ACHN (cell line): ENCODE measurements at regions not wholly inside any gene's neighbourhood (a gene's known extent, or its start where the extent isn't known, plus 50 kb on each side); places are given as distances from the start of the nearest gene placed in this dataset.
"Not testable (repeated sequence)": the region's sequence is repeated elsewhere in the genome, so short reads cannot be mapped to it uniquely, and the experiment has no call there.

ENCODE experiments used
- DNase-seq: peaks from one replicate; pipeline ENCODE4 v3.0.0-alpha.2; 2015
- in situ Hi-C: cut with HindIII; loops from 2 replicates; pipeline ENCODE4 v1.10.0; 2017; ENCODE audit warnings: low sequenced_read_pairs, low pct_ligation_motif_present, low pct_unique_long_range_greater_than_20kb

- DNase-seq, in situ Hi-C loops: not testable (repeated sequence)
Observed at GRCh38 chr16:18077910-18078309, 258.6 kb downstream of the NPIPA8 start.

GRCh38 chr16:18072161-18072560 is 264.4 kb downstream of the NPIPA8 start:
- no peak for DNase-seq

GRCh38 chr16:18069683-18070082 is 266.9 kb downstream of the NPIPA8 start:
- DNase-seq, result no peak
- in situ Hi-C loops, result no loop called here

More at GRCh38 chr16:18072161-18072560, 264.4 kb downstream of the NPIPA8 start:
- in situ Hi-C loops, result no loop called here

GRCh38 chr16:18068477-18068876 is 268.1 kb downstream of the NPIPA8 start:
- in situ Hi-C loops, result no loop called here
- DNase-seq, result no peak

DNA sequence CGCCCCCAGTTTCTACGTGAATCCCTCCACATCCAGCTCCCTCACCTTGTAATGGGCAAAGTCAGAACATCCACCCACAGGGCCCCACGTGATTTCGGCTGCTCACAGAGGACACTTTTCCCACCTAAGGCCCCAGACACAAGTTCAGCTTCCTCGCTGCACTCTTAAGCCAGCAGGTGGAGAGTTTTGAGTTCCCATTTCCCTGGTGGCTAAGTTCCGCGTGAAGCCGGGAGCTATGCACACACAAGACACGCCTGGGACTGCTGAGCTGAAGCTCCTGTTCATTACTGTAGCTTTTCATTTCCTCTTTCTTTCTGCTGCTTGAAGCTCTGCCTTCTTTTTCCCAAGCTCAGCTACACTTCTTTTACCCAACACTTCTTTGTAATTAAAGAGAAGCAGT is 273.8 kb downstream of the NPIPA8 start:
- no peak for DNase-seq
- in situ Hi-C loops, result no loop called here

DNA sequence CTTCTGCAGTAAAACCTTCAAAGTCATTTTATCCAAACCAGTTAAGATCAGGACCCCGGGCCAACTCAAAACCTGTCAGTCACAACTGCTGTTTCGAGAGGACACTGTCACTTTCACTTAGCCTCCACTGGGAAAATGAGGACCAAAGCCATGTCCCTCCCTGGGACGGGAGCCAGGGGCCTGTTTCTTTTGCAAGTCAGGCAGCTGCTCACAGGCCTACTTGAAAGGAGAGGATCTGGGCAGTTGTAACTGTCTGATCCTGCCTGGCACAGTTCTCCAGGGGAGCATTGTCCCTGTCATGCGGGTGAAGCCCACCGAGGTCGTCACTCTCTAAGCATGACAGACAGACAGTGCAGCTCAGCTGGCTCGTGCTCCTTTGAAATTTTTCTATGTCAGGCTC is 276.2 kb downstream of the NPIPA8 start:
- in situ Hi-C loops, result no loop called here

GRCh38 chr16:18059577-18059976 is 277.0 kb downstream of the NPIPA8 start:
- no peak for DNase-seq
- in situ Hi-C loops, result no loop called here

More for the DNA sequence above, 276.2 kb downstream of the NPIPA8 start:
- DNase-seq, result no peak

DNA sequence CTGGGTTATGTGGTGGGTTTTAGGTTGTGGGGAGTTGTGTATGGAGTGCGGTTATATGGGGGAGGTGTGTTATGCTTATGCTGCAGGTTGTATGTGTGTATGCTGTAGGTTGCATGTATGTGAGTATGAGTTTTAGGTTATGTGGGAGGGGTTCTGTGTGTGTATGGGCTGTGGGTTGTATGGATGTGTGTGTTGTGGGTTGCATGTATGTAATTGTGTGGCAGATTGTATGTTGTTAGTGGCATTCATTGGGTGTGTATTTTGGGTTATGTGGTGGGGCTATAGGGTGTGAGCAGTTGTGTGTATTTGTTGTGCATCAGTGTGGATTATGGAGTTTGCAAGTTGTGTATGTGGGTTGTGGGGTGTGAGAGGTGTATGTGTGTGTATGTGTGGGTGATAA is 277.4 kb downstream of the NPIPA8 start:
- in situ Hi-C loops, result no loop called here
- no peak for DNase-seq

- no peak for DNase-seq
- in situ Hi-C loops, result no loop called here
Observed at GRCh38 chr16:18055411-18055916, 281.1 kb downstream of the NPIPA8 start.

GRCh38 chr16:18050777-18051176 is 285.8 kb downstream of the NPIPA8 start:
- no peak for DNase-seq
- in situ Hi-C loops, result no loop called here

GRCh38 chr16:18050234-18050633 is 286.3 kb downstream of the NPIPA8 start:
- DNase-seq, result no peak
- in situ Hi-C loops, result no loop called here

GRCh38 chr16:18049547-18050133 is 286.9 kb downstream of the NPIPA8 start:
- in situ Hi-C loops, result no loop called here

GRCh38 chr16:18048853-18049546 is 287.5 kb downstream of the NPIPA8 start:
- in situ Hi-C loops, result no loop called here
- no peak for DNase-seq

More at GRCh38 chr16:18049547-18050133, 286.9 kb downstream of the NPIPA8 start:
- DNase-seq, result no peak

GRCh38 chr16:18047761-18048160 is 288.8 kb downstream of the NPIPA8 start:
- no peak for DNase-seq
- in situ Hi-C loops, result no loop called here

DNA sequence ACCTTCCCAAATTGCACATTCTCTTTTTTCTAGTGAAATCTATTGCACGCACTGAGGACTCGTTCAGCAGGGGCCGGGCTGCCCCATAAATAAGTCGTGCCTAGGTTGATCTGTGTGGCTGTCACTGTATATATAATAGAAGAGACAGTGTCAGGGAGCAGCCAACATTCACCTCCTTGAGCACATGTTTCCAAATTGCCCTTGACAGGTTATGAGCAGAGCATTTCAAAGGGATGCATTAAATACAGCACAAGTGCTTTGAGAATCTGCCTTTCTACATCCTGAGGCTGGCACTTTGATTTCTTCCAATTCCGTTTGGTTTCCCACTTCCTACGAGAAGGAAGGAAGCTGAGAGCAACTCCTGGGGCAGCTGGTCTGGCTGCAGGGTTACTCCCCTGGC is 291.2 kb downstream of the NPIPA8 start:
- in situ Hi-C loops, result no loop called here

GRCh38 chr16:18041864-18042834 is 294.4 kb downstream of the NPIPA8 start:
- DNase-seq, result no peak
- in situ Hi-C loops, result no loop called here

More for the DNA sequence above, 291.2 kb downstream of the NPIPA8 start:
- DNase-seq, result no peak

- in situ Hi-C loops, result no loop called here
- no peak for DNase-seq
Observed at GRCh38 chr16:18039931-18040330, 296.6 kb downstream of the NPIPA8 start.

- no peak for DNase-seq
- in situ Hi-C loops, result no loop called here
Observed at GRCh38 chr16:18037051-18037450, 299.5 kb downstream of the NPIPA8 start.

DNA sequence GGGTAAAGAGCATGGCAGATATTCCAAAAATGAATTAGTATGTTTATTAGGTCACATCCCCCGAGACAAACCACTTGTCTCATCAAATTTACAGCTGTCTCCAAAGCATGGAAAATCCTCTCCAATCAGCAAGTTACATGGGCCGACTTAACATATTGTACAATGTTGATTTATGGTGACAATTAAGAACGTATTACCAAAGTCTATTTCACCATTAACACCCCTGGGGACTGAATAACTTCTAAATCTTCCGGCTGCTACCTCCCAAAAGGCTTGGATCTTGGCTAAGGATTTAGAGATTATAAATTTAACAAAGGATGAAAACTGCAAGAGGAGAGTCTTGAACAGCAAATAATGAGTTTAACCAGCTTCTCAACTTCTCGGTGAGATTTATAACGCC is 311.9 kb downstream of the NPIPA8 start:
- in situ Hi-C loops, result no loop called here
- no peak for DNase-seq
